ENCODE measurements at regions not wholly inside any gene's neighbourhood (a gene's known extent, or its start where the extent isn't known, plus 50 kb on each side); places are given as distances from the start of the nearest gene placed in this dataset.

DNA sequence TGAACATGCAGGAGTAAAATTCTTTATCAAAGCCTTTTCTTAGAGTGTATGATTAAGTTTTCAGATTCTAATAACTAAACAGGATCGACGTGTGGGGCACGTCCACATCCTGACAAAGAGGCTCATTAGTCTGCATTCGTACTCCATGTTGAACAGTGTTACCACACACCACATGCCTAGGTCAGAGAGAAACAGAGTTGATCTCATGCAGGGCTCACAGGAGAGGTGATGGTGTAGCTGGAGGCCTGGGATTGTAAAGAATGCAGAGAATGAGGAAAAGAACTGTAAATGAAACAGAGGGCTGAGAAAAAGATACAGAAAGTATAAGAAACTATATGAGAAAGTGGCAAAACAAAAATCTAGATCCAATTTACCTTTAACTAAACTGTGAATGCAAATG lies 632.5 kb downstream of the BCL11A start:
- TF ChIP-seq, protein P1, sequence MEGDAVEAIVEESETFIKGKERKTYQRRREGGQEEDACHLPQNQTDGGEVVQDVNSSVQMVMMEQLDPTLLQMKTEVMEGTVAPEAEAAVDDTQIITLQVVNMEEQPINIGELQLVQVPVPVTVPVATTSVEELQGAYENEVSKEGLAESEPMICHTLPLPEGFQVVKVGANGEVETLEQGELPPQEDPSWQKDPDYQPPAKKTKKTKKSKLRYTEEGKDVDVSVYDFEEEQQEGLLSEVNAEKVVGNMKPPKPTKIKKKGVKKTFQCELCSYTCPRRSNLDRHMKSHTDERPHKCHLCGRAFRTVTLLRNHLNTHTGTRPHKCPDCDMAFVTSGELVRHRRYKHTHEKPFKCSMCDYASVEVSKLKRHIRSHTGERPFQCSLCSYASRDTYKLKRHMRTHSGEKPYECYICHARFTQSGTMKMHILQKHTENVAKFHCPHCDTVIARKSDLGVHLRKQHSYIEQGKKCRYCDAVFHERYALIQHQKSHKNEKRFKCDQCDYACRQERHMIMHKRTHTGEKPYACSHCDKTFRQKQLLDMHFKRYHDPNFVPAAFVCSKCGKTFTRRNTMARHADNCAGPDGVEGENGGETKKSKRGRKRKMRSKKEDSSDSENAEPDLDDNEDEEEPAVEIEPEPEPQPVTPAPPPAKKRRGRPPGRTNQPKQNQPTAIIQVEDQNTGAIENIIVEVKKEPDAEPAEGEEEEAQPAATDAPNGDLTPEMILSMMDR (IDR thresholded peaks at IDR 0.05; ENCODE audit: low read depth, low read length) = no peak
- no peak for DNase-seq (ENCODE audit: extremely low read depth, low read depth)

DNA sequence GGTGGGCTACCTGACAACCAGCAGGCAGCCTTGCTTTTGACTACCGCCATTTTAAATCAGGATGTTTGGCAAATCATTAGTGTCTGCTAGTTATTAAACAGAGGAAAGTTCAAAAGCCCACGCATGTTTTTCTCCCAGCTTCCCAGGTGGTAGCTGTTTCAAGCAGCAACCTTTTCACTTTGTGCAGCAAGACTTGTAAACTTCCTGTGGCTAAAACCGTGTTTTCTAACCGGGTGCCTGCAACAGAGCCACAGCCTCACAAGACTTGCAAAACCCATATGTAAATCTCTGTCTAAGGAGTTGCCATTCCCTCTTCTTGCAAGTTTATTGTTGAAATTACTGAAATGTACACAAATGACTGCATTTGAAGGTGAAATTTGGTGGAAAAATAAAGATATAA lies 633.1 kb downstream of the BCL11A start:
- TF ChIP-seq, protein P1 (IDR thresholded peaks at IDR 0.05; ENCODE audit: low read depth, low read length) = no peak
- DNase-seq (ENCODE audit: extremely low read depth, low read depth) = no peak

DNA sequence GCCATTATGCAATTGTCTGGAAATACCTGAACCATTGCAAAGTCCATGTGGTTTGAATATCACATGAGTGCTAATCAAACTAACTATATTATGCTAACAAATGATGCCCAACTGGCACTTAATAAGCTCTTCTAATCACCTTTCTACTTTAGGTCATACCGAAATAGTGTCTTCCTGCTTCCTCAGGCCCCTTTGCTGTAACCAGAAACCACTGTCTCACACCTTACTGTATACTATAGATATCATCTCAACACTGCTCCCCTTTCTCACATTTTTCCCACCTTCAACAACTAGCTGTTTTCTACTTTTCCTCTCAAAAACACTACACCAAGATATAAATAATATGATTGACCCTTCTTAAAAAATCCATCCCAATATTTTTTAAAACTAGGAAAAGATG lies 633.9 kb downstream of the BCL11A start:
- DNase-seq (ENCODE audit: extremely low read depth, low read depth) = no peak
- TF ChIP-seq, protein P1 (IDR thresholded peaks at IDR 0.05; ENCODE audit: low read depth, low read length) = no peak

DNA sequence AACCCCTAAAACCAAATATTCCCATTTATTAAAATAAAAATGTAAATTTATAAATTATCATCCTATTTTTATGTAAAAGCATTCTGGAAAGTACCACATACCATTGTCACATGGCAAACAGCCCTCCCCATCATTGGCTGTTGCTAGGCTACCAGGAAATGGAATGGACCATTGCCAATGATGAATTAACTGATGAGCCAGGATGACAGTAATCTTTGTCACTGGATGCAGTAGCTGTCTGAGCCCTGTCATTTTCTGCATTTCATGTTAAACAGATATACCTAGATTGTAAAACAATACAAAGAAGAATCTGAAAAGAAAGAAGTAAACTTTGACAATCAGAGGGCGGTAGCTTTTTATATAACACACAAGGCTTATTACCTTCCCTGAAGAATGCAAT lies 641.4 kb downstream of the BCL11A start:
- TF ChIP-seq, protein P1 (IDR thresholded peaks at IDR 0.05; ENCODE audit: low read depth, low read length) = no peak
- no peak for DNase-seq (ENCODE audit: extremely low read depth, low read depth)

DNA sequence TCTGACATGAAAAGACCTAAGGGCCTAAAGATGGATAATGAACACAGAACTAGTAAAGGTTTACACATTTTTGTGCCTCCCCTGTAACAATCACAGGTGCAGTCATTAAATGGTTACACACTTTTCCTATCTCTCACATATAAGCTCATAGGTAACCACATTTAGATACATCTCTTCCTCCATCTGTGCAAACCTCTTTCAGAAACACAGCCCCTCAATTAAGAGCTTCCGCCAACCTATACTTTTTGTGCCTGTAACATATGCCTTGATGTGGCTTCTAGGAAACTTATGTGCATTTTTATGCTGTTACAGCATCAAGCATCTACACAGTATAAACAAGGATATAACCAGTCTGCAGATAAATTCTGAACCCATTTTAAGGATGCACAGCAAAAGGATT lies 643.3 kb downstream of the BCL11A start:
- TF ChIP-seq, protein P1 (IDR thresholded peaks at IDR 0.05; ENCODE audit: low read depth, low read length) = no peak
- DNase-seq (ENCODE audit: extremely low read depth, low read depth) = no peak

DNA sequence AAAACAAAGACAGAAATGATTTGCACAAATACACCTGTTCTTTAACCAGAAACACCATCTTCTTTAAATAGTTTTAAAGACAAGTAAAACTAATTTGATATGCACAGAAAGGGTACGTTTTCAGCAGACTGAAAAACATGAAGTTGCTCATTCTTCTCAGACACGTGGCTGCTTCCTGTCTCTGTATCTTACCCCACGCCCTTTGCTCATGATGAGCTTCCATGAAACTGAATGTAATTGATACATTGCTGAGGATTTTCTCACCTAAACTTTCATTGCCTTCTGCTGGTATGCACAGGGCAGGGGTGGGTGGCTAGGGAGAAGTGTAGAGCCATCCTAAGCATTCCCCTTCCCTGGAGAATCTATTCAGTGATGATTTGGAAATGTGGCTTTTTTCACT lies 644.3 kb downstream of the BCL11A start:
- TF ChIP-seq, protein P1 (IDR thresholded peaks at IDR 0.05; ENCODE audit: low read depth, low read length) = no peak
- DNase-seq (ENCODE audit: extremely low read depth, low read depth) = no peak

DNA sequence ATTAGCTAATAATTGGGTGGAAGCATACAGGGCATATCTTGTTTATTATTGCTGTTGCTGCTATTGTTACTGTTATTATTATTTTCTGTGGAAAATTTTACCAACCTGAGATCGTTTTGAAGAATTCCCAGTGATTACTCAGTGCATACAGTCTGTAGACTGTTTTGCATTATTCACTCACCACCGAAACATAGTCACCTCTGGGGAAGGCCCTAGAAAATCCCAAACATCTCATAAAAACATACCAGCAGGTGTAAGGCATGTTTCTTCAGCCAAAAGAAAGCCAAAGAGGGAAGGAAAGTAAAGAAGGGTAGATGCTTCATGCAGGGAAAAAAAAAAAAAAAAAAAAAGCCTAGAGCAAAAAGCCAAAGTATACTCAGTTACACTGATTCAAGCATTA lies 647.7 kb downstream of the BCL11A start:
- no peak for DNase-seq (ENCODE audit: extremely low read depth, low read depth)
- TF ChIP-seq, protein P1 (IDR thresholded peaks at IDR 0.05; ENCODE audit: low read depth, low read length) = no peak
